SK-N-SH (cell line): ENCODE measurements at regions not wholly inside any gene's neighbourhood (a gene's known extent, or its start where the extent isn't known, plus 50 kb on each side); places are given as distances from the start of the nearest gene placed in this dataset.

ENCODE experiments used
- CTCF ChIA-PET: fragments of 300-600, 350-600 bp; formaldehyde crosslinking; extraction: SDS; loops from one replicate; lab custom pipeline; 2021; lab: Yijun Ruan, JAX
- POLR2A ChIA-PET: fragments of 350-600 bp; sonication (Branson Sonifier 250); formaldehyde crosslinking; extraction: SDS; loops from one replicate; lab custom pipeline; 2020; ENCODE audit warnings: antibody characterized with exemption, inconsistent platforms; lab: Yijun Ruan, JAX
- DNase-seq: peaks from one replicate; pipeline ENCODE4 v3.0.0; 2012
- H2AFZ ChIP-seq: fragments of 200-600 bp; sonication (generic); 2 replicates; pipeline ENCODE4 v1.8.1; 2016; ENCODE audit warnings: antibody characterized with exemption, mild to moderate bottlenecking, low read depth
- H3F3A ChIP-seq: fragments of 200-600 bp; sonication (generic); replicated peaks from 2 replicates; pipeline ENCODE3; 2016; ENCODE audit warnings: antibody characterized with exemption, mild to moderate bottlenecking; ENCODE audit not compliant: insufficient read depth
- H3K27ac ChIP-seq, 2 experiments: fragments of 200-500 bp in 1 of 2; fragments of 200-600 bp in 1 of 2; sonication (Bioruptor generic) in 1 of 2; sonication (generic), shearing (Covaris generic) in 1 of 2; 2 replicates each; pipeline versions ENCODE4 v1.5.1 to v1.6.1; 2014 to 2016; ENCODE audit warnings: low read depth in 2 of 2, inconsistent platforms in 1 of 2, low read length in 1 of 2, mild to moderate bottlenecking in 1 of 2, mixed read lengths in 1 of 2
- H3K27me3 ChIP-seq: fragments of 200-600 bp; sonication (generic), shearing (Covaris generic); 2 replicates; pipeline ENCODE4 v1.6.1; 2016; ENCODE audit warnings: mixed run types; ENCODE audit not compliant: insufficient read depth
- H3K36me3 ChIP-seq, 2 experiments: fragments of 200-500 bp in 1 of 2; fragments of 200-600 bp in 1 of 2; sonication (Bioruptor generic) in 1 of 2; sonication (generic) in 1 of 2; replicated peaks in 1 of 2; 2 replicates each; pipeline versions ENCODE3 to v1.5.1; 2014 to 2016; ENCODE audit warnings: low read length in 1 of 2, mild to moderate bottlenecking in 1 of 2; ENCODE audit not compliant: insufficient read depth in 2 of 2, control insufficient read depth in 1 of 2
- H3K4me1 ChIP-seq, 2 experiments: fragments of 200-500 bp in 1 of 2; fragments of 200-600 bp in 1 of 2; sonication (Bioruptor generic) in 1 of 2; sonication (generic), shearing (Covaris generic) in 1 of 2; 2 replicates each; pipeline versions ENCODE4 v1.5.1 to v1.6.1; 2014 to 2016; ENCODE audit warnings: low read depth in 1 of 2, low read length in 1 of 2, mixed run types in 1 of 2; ENCODE audit not compliant: insufficient read depth in 2 of 2, control insufficient read depth in 1 of 2
- H3K4me2 ChIP-seq: fragments of 200-600 bp; sonication (generic), shearing (Covaris generic); 2 replicates; pipeline ENCODE4 v1.6.1; 2017; ENCODE audit warnings: mixed run types
- H3K4me3 ChIP-seq, 2 experiments: fragments of 200-500 bp in 1 of 2; fragments of 200-600 bp in 1 of 2; sonication (Bioruptor generic) in 1 of 2; sonication (generic), shearing (Covaris generic) in 1 of 2; 2 replicates each; pipeline versions ENCODE4 v1.5.1 to v1.8.1; 2014 to 2016; ENCODE audit warnings: low read depth in 2 of 2, inconsistent platforms in 1 of 2, low read length in 1 of 2, mild to moderate bottlenecking in 1 of 2, mixed read lengths in 1 of 2, moderate library complexity in 1 of 2
- H3K79me2 ChIP-seq: fragments of 200-600 bp; sonication (generic); 2 replicates; pipeline ENCODE4 v1.8.1; 2017; ENCODE audit warnings: mild to moderate bottlenecking; ENCODE audit not compliant: insufficient read depth
- H3K9ac ChIP-seq: fragments of 200-600 bp; sonication (generic); 2 replicates; pipeline ENCODE4 v1.6.1; 2017; ENCODE audit warnings: mixed run types
- H3K9me2 ChIP-seq: fragments of 200-600 bp; sonication (generic); 2 replicates; pipeline ENCODE4 v1.6.1; 2017; ENCODE audit warnings: mixed run types
- H3K9me3 ChIP-seq: fragments of 200-600 bp; sonication (generic); 2 replicates; pipeline ENCODE4 v1.6.1; 2017; ENCODE audit warnings: mixed run types, mild to moderate bottlenecking, moderate library complexity
- H4K20me1 ChIP-seq: fragments of 200-600 bp; sonication (generic); 2 replicates; pipeline ENCODE4 v1.6.1; 2017; ENCODE audit warnings: mild to moderate bottlenecking, mixed run types; ENCODE audit not compliant: insufficient read depth
- EP300 ChIP-seq, 2 experiments: IDR thresholded peaks; 2 replicates each; pipeline versions ENCODE4 v1.4.0 to v1.6.1; 2012; ENCODE audit warnings: borderline replicate concordance in 1 of 2, low read depth in 1 of 2, low read length in 1 of 2
- EZH2phosphoT487 ChIP-seq: fragments of 200-600 bp; sonication (generic); IDR thresholded peaks from 2 replicates; pipeline ENCODE4 v1.6.1; 2017; ENCODE audit warnings: low read depth, mixed run types, mild to moderate bottlenecking, antibody characterized with exemption, moderate library complexity, borderline replicate concordance
- FOSL2 ChIP-seq: IDR thresholded peaks from 2 replicates; pipeline ENCODE4 v1.4.0; 2012; ENCODE audit warnings: low read depth, mild to moderate bottlenecking, moderate library complexity, borderline replicate concordance
- FOXJ3 ChIP-seq: sonication (generic); formaldehyde crosslinking; IDR thresholded peaks from 2 replicates; pipeline ENCODE4 v1.5.1; 2020; ENCODE audit warnings: mild to moderate bottlenecking, missing genetic modification reagents
- GABPA ChIP-seq: IDR thresholded peaks from 2 replicates; pipeline ENCODE4 v1.4.0; 2012; ENCODE audit warnings: low read depth, mild to moderate bottlenecking
- NFIC ChIP-seq: IDR thresholded peaks from 2 replicates; pipeline ENCODE4 v1.4.0; 2012; ENCODE audit warnings: borderline replicate concordance
- POLR2AphosphoS5 ChIP-seq: IDR thresholded peaks from 2 replicates; pipeline ENCODE4 v1.6.1; 2012; ENCODE audit warnings: low read depth, low read length
- RAD21 ChIP-seq: IDR thresholded peaks from 2 replicates; pipeline ENCODE4 v1.6.1; 2012; ENCODE audit warnings: mild to moderate bottlenecking, low read length
- RCOR1 ChIP-seq: fragments of 150-350 bp; IDR thresholded peaks from 2 replicates; pipeline ENCODE4 v1.6.1; 2017; ENCODE audit warnings: antibody characterized with exemption, low read length
- RFX5 ChIP-seq: IDR thresholded peaks from 2 replicates; pipeline ENCODE4 v1.6.1; 2012; ENCODE audit warnings: mild to moderate bottlenecking, improper control_type of control experiment, low read length
- TAF1 ChIP-seq: IDR thresholded peaks from 2 replicates; pipeline ENCODE4 v1.6.1; 2012; ENCODE audit warnings: low read depth, mild to moderate bottlenecking, low read length, moderate library complexity, borderline replicate concordance
- WGBS: methylation state at CpG from one replicate; pipeline ENCODE4 v1.1.6; 2017; ENCODE audit warnings: low lambda C conversion rate; 5-methylcytosine and 5-hydroxymethylcytosine counted together
- TF ChIP-seq, protein P1 (sequence below): IDR thresholded peaks from 2 replicates; pipeline ENCODE4 v1.4.0; 2012; ENCODE audit warnings: low read depth
- TF ChIP-seq, protein P2 (sequence below): fragments of 150-350 bp; IDR thresholded peaks from 2 replicates; pipeline ENCODE4 v1.6.1; 2016; ENCODE audit warnings: mild to moderate bottlenecking, low read depth, low read length
- TF ChIP-seq, protein P3 (sequence below): fragments of 150-350 bp; IDR thresholded peaks from 2 replicates; pipeline ENCODE4 v1.6.1; 2017; ENCODE audit warnings: antibody characterized with exemption, low read length, low read depth, borderline replicate concordance
- TF ChIP-seq, protein P4 (sequence below): IDR thresholded peaks from 2 replicates; pipeline ENCODE4 v1.4.0; 2012; ENCODE audit warnings: low read depth, borderline replicate concordance

DNA sequence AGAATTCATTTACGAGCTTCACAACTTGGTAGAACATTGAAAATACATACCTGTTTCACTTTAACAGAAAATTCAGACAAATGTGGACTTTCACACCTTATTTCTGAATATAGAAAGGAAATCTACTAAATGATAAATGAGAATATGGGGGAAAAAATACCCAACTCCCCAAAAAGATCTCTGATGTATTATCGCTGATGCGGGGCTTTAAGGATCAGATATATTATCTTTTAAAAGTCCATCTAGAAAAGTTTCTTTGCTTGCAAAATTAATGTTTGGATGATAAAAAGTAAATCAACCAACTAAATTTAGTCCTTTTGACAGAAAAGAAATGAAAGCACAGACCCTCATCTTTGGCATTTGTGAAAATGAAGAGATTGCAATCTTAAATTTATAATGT lies 540.1 kb upstream of the CHAC2 start:
- no peak overlapping the region for H3K4me3 ChIP-seq
- no peaks in the 10 kb centered on the region for H3K36me3 ChIP-seq
- H3K9me3 ChIP-seq, result no peaks in the 10 kb centered on the region
- no peaks in the 10 kb centered on the region for H3K9me2 ChIP-seq
- ChIA-PET CTCF (no interaction called here), POLR2A (no interaction called here)
- H3K4me1 ChIP-seq, result no peaks in the 10 kb centered on the region
- H3F3A ChIP-seq, result no peaks in the 10 kb centered on the region
- no peak overlapping the region for H2AFZ ChIP-seq
- no peak overlapping the region for H3K4me2 ChIP-seq
- H3K27me3 ChIP-seq, result no peaks in the 10 kb centered on the region; the same call in 1 of the 2 replicates
- WGBS, result 43% methylated on average over 3 of the region's 3 CpGs
- H3K79me2 ChIP-seq, result no peaks in the 10 kb centered on the region
- DNase-seq, result no peak
- no peak for TF ChIP-seq FOXJ3 (CRISPR knock-in tag)
- no peak overlapping the region for H3K9ac ChIP-seq
- no peak overlapping the region for H3K27ac ChIP-seq
- H4K20me1 ChIP-seq, result no peaks in the 10 kb centered on the region

DNA sequence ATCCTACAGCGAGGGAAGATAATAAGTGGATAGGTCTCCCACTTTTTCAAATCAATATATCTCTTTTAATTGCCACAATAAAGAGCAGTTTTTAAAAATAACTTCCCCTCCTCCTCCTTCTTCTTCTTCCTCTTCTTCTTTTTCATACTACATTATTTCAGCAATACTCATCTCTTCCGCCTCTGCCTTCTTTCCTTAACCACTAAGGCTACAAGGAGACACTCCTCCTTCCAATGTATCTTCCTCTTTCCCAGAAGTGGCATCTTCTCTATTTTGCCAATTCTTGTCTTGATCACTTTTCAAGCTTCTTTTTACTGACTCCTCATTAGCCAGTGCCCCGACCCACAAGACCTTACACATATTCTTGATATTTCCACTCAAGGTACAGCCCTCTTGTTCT lies 546.6 kb upstream of the CHAC2 start:
- TF ChIP-seq EZH2phosphoT487, result no peak
- no peak for TF ChIP-seq RFX5
- no peak for TF ChIP-seq RAD21
- no peaks in the 10 kb centered on the region for H3F3A ChIP-seq
- H3K9me3 ChIP-seq, result no peaks in the 10 kb centered on the region
- H3K4me2 ChIP-seq, result no peak overlapping the region
- ChIA-PET POLR2A (no interaction called here), CTCF (interaction anchor here (0.8 kb wide), 1 partner anchor 11 kb away, joined by 3 read pairs; no protein-coding TSS in a partner anchor)
- WGBS, result 10% methylated on average over 3 of the region's 3 CpGs
- DNase-seq, result no peak
- no peak overlapping the region for H3K9ac ChIP-seq
- no peaks in the 10 kb centered on the region for H3K9me2 ChIP-seq
- no peak overlapping the region for H2AFZ ChIP-seq
- no peak overlapping the region for H3K27ac ChIP-seq
- H3K4me3 ChIP-seq, result no peak overlapping the region
- H3K27me3 ChIP-seq, result no peaks in the 10 kb centered on the region; the same call in 1 of the 2 replicates
- H3K36me3 ChIP-seq, result no peaks in the 10 kb centered on the region
- H3K4me1 ChIP-seq, result no peaks in the 10 kb centered on the region
- no peaks in the 10 kb centered on the region for H3K79me2 ChIP-seq
- H4K20me1 ChIP-seq, result no peaks in the 10 kb centered on the region

DNA sequence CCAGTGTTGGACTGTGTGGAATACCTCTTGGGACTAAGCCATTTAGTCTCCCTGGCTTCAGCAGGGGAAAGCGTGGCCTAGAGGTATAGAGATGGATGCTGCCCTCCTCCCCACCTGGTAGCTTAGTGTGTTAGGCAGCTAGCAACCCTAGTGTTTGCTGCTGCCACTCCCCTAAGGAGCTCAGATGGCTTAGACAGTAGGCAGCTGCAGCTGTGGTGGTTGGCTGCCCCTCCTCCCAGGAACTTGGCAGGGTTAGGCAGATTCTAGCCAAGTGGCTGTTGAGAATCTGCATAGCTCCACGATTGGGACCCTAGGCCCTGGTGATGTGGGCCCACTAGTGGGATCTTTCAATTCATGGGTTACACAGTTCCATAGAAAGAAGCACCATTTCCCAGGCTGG lies 550.4 kb upstream of the CHAC2 start:
- WGBS, result 20% methylated on average over 1 of the region's 2 CpGs
- H3F3A ChIP-seq, result no peaks in the 10 kb centered on the region
- H3K4me1 ChIP-seq, result no peaks in the 10 kb centered on the region
- no peak overlapping the region for H3K27ac ChIP-seq
- no peaks in the 10 kb centered on the region for H3K27me3 ChIP-seq
- no peak overlapping the region for H3K9ac ChIP-seq
- no peak overlapping the region for H2AFZ ChIP-seq
- TF ChIP-seq POLR2AphosphoS5 (no peak), FOSL2 (no peak), NFIC (no peak), EP300 (IDR thresholded peaks at IDR 0.05; ENCODE audit: borderline replicate concordance in 1 of 2, low read depth in 1 of 2, low read length in 1 of 2) (no peak), TAF1 (no peak), GABPA (no peak), RCOR1 (no peak)
- TF ChIP-seq, protein P1, sequence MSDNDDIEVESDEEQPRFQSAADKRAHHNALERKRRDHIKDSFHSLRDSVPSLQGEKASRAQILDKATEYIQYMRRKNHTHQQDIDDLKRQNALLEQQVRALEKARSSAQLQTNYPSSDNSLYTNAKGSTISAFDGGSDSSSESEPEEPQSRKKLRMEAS, result no peak
- TF ChIP-seq, protein P2, sequence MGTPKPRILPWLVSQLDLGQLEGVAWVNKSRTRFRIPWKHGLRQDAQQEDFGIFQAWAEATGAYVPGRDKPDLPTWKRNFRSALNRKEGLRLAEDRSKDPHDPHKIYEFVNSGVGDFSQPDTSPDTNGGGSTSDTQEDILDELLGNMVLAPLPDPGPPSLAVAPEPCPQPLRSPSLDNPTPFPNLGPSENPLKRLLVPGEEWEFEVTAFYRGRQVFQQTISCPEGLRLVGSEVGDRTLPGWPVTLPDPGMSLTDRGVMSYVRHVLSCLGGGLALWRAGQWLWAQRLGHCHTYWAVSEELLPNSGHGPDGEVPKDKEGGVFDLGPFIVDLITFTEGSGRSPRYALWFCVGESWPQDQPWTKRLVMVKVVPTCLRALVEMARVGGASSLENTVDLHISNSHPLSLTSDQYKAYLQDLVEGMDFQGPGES, result no peak
- TF ChIP-seq, protein P3, sequence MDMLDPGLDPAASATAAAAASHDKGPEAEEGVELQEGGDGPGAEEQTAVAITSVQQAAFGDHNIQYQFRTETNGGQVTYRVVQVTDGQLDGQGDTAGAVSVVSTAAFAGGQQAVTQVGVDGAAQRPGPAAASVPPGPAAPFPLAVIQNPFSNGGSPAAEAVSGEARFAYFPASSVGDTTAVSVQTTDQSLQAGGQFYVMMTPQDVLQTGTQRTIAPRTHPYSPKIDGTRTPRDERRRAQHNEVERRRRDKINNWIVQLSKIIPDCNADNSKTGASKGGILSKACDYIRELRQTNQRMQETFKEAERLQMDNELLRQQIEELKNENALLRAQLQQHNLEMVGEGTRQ, result no peak
- TF ChIP-seq, protein P4, sequence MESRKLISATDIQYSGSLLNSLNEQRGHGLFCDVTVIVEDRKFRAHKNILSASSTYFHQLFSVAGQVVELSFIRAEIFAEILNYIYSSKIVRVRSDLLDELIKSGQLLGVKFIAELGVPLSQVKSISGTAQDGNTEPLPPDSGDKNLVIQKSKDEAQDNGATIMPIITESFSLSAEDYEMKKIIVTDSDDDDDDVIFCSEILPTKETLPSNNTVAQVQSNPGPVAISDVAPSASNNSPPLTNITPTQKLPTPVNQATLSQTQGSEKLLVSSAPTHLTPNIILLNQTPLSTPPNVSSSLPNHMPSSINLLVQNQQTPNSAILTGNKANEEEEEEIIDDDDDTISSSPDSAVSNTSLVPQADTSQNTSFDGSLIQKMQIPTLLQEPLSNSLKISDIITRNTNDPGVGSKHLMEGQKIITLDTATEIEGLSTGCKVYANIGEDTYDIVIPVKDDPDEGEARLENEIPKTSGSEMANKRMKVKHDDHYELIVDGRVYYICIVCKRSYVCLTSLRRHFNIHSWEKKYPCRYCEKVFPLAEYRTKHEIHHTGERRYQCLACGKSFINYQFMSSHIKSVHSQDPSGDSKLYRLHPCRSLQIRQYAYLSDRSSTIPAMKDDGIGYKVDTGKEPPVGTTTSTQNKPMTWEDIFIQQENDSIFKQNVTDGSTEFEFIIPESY, result no peak
- H3K36me3 ChIP-seq, result no peaks in the 10 kb centered on the region
- no peak overlapping the region for H3K4me3 ChIP-seq
- no peaks in the 10 kb centered on the region for H3K9me2 ChIP-seq
- no peak for DNase-seq
- no peaks in the 10 kb centered on the region for H4K20me1 ChIP-seq
- CTCF ChIA-PET, result no interaction called here
- no peaks in the 10 kb centered on the region for H3K9me3 ChIP-seq
- POLR2A ChIA-PET, result no interaction called here
- no peak overlapping the region for H3K4me2 ChIP-seq
- no peaks in the 10 kb centered on the region for H3K79me2 ChIP-seq
